GM12864 (cell line): ENCODE measurements at regions not wholly inside any gene's neighbourhood (a gene's known extent, or its start where the extent isn't known, plus 50 kb on each side); places are given as distances from the start of the nearest gene placed in this dataset.

Experiments used
- DNase-seq: peaks from one replicate; pipeline ENCODE4 v3.0.0-alpha.2; 2011; ENCODE audit warnings: low read depth
- H3K4me3 ChIP-seq: 2 replicates; pipeline ENCODE4 v1.5.1; 2011; ENCODE audit warnings: mild to moderate bottlenecking, low read depth, low read length, control low read depth
- TF ChIP-seq, protein P1 (sequence below): IDR thresholded peaks from 2 replicates; pipeline ENCODE4 v1.5.1; 2011; ENCODE audit warnings: low read depth, mild to moderate bottlenecking, moderate library complexity, low read length, control low read depth, inconsistent platforms; ENCODE audit errors: missing control alignments

- H3K4me3 ChIP-seq = no peak overlapping the region
- DNase-seq = no peak
- TF ChIP-seq, protein P1, sequence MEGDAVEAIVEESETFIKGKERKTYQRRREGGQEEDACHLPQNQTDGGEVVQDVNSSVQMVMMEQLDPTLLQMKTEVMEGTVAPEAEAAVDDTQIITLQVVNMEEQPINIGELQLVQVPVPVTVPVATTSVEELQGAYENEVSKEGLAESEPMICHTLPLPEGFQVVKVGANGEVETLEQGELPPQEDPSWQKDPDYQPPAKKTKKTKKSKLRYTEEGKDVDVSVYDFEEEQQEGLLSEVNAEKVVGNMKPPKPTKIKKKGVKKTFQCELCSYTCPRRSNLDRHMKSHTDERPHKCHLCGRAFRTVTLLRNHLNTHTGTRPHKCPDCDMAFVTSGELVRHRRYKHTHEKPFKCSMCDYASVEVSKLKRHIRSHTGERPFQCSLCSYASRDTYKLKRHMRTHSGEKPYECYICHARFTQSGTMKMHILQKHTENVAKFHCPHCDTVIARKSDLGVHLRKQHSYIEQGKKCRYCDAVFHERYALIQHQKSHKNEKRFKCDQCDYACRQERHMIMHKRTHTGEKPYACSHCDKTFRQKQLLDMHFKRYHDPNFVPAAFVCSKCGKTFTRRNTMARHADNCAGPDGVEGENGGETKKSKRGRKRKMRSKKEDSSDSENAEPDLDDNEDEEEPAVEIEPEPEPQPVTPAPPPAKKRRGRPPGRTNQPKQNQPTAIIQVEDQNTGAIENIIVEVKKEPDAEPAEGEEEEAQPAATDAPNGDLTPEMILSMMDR = no peak
These were observed 443.8 kb upstream of the SPTLC3 start for GRCh38 chr20:12564979-12565378.

DNA sequence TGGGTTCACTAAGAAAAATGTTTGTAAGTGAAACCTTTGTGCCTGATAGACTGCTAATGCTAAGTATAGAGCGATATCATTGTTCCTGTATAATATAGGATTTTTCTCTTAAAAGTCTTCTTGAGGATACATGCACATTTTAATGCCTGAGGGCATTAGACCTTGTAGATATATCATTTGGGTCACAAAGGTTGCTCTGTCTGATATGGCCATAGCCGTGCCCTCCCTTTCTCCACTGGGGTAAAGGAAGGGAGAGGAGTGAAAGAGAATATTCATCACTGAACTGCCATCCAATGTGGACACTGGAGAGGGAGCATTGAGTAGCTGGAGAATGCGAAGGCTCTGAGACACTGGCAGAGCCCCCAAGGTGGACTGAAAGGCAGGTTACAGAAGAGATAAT is 442.2 kb upstream of the SPTLC3 start:
- no peak for DNase-seq
- TF ChIP-seq, protein P1 = no peak

GRCh38 chr20:12570371-12570770 is 438.4 kb upstream of the SPTLC3 start:
- no peak for DNase-seq
- no peak overlapping the region for H3K4me3 ChIP-seq
- TF ChIP-seq, protein P1 = no peak

More for the DNA sequence above, 442.2 kb upstream of the SPTLC3 start:
- no peak overlapping the region for H3K4me3 ChIP-seq

DNA sequence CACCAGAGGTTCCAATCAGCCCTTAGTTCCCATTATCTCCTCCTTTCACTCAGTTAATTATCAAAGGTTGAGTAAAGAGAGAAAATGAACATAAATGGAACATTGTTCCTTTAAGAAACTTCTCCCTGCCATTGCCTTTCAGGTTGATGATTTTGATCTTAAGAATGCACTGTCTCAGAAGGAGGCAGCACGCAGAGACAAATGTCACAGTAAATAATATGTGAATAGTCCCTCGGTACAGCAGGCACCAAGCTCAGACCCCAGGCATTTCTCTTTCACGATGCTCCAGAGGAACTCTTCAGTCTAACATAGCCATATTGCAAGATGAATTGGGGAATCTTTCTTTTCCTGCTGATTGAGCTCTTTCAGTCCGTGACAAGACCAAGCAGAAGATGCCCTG is 435.3 kb upstream of the SPTLC3 start:
- H3K4me3 ChIP-seq = no peak overlapping the region
- TF ChIP-seq, protein P1 = no peak
- no peak for DNase-seq

- no peak for DNase-seq
- TF ChIP-seq, protein P1 = no peak
- no peak overlapping the region for H3K4me3 ChIP-seq
These were observed 433.2 kb upstream of the SPTLC3 start for GRCh38 chr20:12575352-12576095.

GRCh38 chr20:12577213-12577612 is 431.6 kb upstream of the SPTLC3 start:
- TF ChIP-seq, protein P1 = no peak
- DNase-seq = no peak
- no peak overlapping the region for H3K4me3 ChIP-seq
